ENCODE measurements at regions not wholly inside any gene's neighbourhood (a gene's known extent, or its start where the extent isn't known, plus 50 kb on each side); places are given as distances from the start of the nearest gene placed in this dataset.

GRCh38 chr6:141326925-141327324 lies 805.8 kb upstream of the GJE1 start:
- H3K36me3 ChIP-seq = no peaks in the 10 kb centered on the region; the same call in none of the 2 replicates
- no peaks in the 10 kb centered on the region for H3K27me3 ChIP-seq
- peaks cover 8% of the 10 kb centered on the region for H3K4me1 ChIP-seq
- peaks cover 3% of the 10 kb centered on the region; the same call in 1 of the 2 replicates for H3K9me3 ChIP-seq (replicated peaks)
- no peak for DNase-seq
- peak overlapping the region; percentile 73 for H3K27ac ChIP-seq
- peak overlapping the region; percentile 45 for H3K4me3 ChIP-seq

GRCh38 chr6:141326426-141326825 lies 806.3 kb upstream of the GJE1 start:
- peak overlapping the region; percentile 73 for H3K27ac ChIP-seq

DNA sequence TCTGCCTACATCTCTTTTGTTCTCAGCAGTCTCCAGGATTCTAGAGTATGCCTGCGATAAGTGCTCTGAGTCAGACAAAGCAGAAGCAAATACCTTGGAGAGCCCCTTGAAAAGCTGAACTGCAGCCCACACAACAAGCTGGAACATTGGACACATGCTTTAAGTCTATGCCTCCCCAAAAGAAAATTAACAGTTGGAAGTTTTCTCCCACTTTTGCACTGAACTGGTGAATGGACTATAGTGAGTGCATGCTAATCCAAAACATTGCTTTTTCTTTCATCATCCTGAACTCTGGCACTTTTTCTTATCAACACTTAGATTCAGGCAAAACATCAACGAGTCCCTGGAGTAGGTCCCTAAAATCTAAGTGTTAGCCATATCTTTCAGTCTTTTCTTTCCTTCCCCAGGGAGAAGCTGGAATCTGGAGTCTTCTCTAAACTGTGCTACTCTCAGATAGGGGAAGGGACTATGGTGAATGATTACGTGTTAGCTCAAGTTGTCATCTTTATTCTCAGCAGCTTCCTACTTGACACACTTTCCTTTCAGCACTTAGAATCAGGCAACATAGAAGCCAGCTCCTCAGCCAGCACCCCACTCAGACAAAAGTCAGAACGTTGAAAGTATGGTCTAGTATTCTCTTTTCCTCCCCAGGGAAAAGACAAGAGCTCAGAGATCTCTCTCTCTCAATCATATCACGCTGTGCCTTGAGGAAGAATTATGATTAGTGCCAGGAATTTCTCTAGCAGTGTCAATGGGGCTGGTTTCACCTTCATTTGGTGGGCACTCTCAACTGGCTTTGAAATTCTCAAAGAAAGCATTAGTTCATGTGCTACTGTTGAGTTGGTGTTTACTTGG lies 811.0 kb upstream of the GJE1 start:
- Histone ChIP-seq H3K4me3 (no peak overlapping the region), H3K36me3 (no peaks in the 10 kb centered on the region; the same call in 1 of the 2 replicates), H3K27me3 (no peaks in the 10 kb centered on the region), H3K9me3 (replicated peaks) (no peaks in the 10 kb centered on the region; the same call in 1 of the 2 replicates), H3K4me1 (peaks cover 6% of the 10 kb centered on the region), H3K27ac (no peak overlapping the region)
- DNase-seq = no peak

More at GRCh38 chr6:141326426-141326825, 806.3 kb upstream of the GJE1 start:
- Histone ChIP-seq H3K27me3 (no peaks in the 10 kb centered on the region), H3K36me3 (no peaks in the 10 kb centered on the region; the same call in none of the 2 replicates), H3K4me3 (peak overlapping the region; percentile 45), H3K4me1 (peaks cover 8% of the 10 kb centered on the region), H3K9me3 (replicated peaks) (peaks cover 3% of the 10 kb centered on the region; the same call in 1 of the 2 replicates)
- DNase-seq = peak; percentile 31 to 56

DNA sequence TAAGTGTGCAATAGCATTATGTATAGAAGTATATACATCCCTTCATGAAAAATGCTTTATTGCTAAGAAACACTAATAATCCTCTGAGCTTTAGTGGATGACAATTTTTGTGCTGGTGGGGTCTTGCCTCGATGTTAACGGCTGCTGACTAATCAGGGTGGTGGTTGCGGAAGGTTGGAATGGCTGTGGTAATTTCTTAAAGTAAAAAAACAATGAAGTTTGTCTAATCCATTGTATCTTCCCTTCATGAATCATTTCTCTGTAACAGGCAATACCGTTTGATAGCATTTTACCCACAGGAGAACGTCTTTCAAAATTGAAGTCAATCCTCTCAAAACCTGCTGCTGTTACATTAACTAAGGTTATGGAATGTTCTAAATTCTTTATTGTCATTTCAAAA lies 816.5 kb upstream of the GJE1 start:
- Histone ChIP-seq H3K4me1 (peaks cover 14% of the 10 kb centered on the region), H3K27me3 (no peaks in the 10 kb centered on the region), H3K9me3 (replicated peaks) (0 out of 2 replicates have a peak, but pooled peaks cover 2% of the 10 kb centered on the region), H3K4me3 (no peak overlapping the region), H3K27ac (no peak overlapping the region), H3K36me3 (no peaks in the 10 kb centered on the region)
- no peak for DNase-seq

- H3K36me3 ChIP-seq = no peaks in the 10 kb centered on the region
- peaks cover 14% of the 10 kb centered on the region for H3K4me1 ChIP-seq
- peak overlapping the region; percentile 55 for H3K27ac ChIP-seq
- no peaks in the 10 kb centered on the region for H3K27me3 ChIP-seq
- H3K9me3 ChIP-seq (replicated peaks) = 0 out of 2 replicates have a peak, but pooled peaks cover 2% of the 10 kb centered on the region
- peak; percentile 45 to 87 for DNase-seq
- H3K4me3 ChIP-seq = no peak overlapping the region
Observed at GRCh38 chr6:141313986-141314385, 818.7 kb upstream of the GJE1 start.

- H3K4me1 ChIP-seq = peaks cover 10% of the 10 kb centered on the region
- no peak overlapping the region for H3K27ac ChIP-seq
- H3K36me3 ChIP-seq = no peaks in the 10 kb centered on the region
- H3K27me3 ChIP-seq = no peaks in the 10 kb centered on the region
- DNase-seq = peak in 1 of 2 experiments; percentile 4
- no peak overlapping the region for H3K4me3 ChIP-seq
- H3K9me3 ChIP-seq (replicated peaks) = no peaks in the 10 kb centered on the region
Observed at GRCh38 chr6:141309295-141309694, 823.4 kb upstream of the GJE1 start.

GRCh38 chr6:141307309-141307998 lies 825.3 kb upstream of the GJE1 start:
- no peak for DNase-seq
- no peak overlapping the region for H3K4me3 ChIP-seq
- no peaks in the 10 kb centered on the region for H3K9me3 ChIP-seq (replicated peaks)
- no peak overlapping the region for H3K27ac ChIP-seq
- H3K4me1 ChIP-seq = no peaks in the 10 kb centered on the region; the same call in 1 of the 2 replicates
- no peaks in the 10 kb centered on the region for H3K36me3 ChIP-seq
- H3K27me3 ChIP-seq = no peaks in the 10 kb centered on the region

- Histone ChIP-seq H3K9me3 (replicated peaks) (no peaks in the 10 kb centered on the region), H3K27me3 (no peaks in the 10 kb centered on the region), H3K4me3 (no peak overlapping the region), H3K27ac (no peak overlapping the region), H3K36me3 (no peaks in the 10 kb centered on the region), H3K4me1 (no peaks in the 10 kb centered on the region)
- no peak for DNase-seq
Observed at GRCh38 chr6:141303907-141304306, 828.8 kb upstream of the GJE1 start.

GRCh38 chr6:141301779-141302178 lies 830.9 kb upstream of the GJE1 start:
- Histone ChIP-seq H3K27ac (no peak overlapping the region), H3K27me3 (no peaks in the 10 kb centered on the region), H3K36me3 (no peaks in the 10 kb centered on the region), H3K9me3 (replicated peaks) (no peaks in the 10 kb centered on the region), H3K4me3 (no peak overlapping the region), H3K4me1 (no peaks in the 10 kb centered on the region)
- DNase-seq = no peak

- Histone ChIP-seq H3K9me3 (replicated peaks) (no peaks in the 10 kb centered on the region), H3K36me3 (no peaks in the 10 kb centered on the region), H3K4me3 (no peak overlapping the region), H3K4me1 (no peaks in the 10 kb centered on the region), H3K27ac (no peak overlapping the region), H3K27me3 (no peaks in the 10 kb centered on the region)
- DNase-seq = no peak
Observed at GRCh38 chr6:141290941-141291721, 841.6 kb upstream of the GJE1 start.

DNA sequence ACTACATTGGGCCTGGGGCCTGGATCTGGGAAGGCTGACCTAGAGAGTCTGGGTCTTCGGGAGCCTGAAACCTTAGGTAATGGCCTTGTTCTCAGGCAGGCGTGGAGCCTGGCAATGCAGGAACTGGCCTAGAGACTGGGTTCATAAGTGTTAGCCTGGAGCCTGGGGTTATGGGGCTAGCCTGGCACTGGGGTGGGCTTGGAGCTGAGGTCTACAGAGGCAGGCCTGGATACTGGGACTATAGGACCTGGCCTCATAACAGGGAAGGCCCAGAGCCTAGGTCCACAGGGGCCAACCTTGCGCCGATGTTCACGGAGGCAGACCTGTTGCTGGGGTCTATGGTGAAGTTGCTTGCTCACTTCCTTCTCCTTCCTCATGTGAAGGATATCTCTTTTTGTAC lies 843.8 kb upstream of the GJE1 start:
- Histone ChIP-seq H3K9me3 (replicated peaks) (no peaks in the 10 kb centered on the region), H3K27me3 (no peaks in the 10 kb centered on the region), H3K36me3 (no peaks in the 10 kb centered on the region), H3K4me3 (no peak overlapping the region), H3K4me1 (no peaks in the 10 kb centered on the region), H3K27ac (no peak overlapping the region)
- no peak for DNase-seq

DNA sequence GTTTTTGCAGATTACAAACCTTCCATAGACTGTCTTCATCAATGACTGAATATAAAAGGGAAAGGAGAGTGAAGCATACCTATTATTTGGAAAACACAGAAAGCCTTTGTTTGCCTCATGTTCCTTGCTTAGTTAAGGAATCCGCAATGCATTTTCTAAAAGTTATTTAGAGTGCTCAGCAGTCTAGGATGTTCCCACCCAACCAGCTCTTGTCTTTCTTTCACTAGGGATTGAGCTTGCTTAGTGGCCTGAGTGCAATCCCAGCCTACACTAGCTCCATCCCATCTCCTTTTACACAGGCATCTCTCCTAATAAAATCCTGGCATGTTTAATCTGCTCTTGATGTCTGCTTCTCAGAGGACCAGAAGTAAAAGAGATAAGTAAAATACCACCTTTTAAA lies 850.5 kb upstream of the GJE1 start:
- Histone ChIP-seq H3K9me3 (replicated peaks) (no peaks in the 10 kb centered on the region), H3K27me3 (no peaks in the 10 kb centered on the region), H3K27ac (no peak overlapping the region), H3K4me1 (no peaks in the 10 kb centered on the region), H3K36me3 (no peaks in the 10 kb centered on the region), H3K4me3 (no peak overlapping the region)
- DNase-seq = no peak

DNA sequence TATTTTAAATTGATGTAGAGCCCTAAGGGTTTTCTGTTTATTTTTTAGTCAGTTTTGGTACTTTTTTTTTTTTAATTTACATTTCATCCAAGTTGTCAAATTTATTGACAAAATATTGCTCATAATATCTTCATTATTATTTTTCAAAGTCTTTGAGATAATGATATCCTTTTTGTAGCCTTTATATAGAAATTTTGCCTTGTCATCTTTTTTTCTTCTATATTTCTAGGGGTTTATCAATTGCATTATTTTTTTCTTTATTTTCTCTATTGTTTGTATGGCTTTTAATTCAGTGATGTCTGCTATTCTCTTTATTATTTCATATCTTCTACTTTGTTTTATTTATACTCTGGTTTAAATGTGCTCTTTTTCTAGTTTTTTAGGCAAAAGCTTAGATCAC lies 863.0 kb upstream of the GJE1 start:
- H3K27me3 ChIP-seq = no peaks in the 10 kb centered on the region
- no peak overlapping the region for H3K27ac ChIP-seq
- no peak overlapping the region for H3K4me3 ChIP-seq
- no peaks in the 10 kb centered on the region for H3K4me1 ChIP-seq
- no peak for DNase-seq
- H3K36me3 ChIP-seq = no peaks in the 10 kb centered on the region
- no peaks in the 10 kb centered on the region for H3K9me3 ChIP-seq (replicated peaks)

DNA sequence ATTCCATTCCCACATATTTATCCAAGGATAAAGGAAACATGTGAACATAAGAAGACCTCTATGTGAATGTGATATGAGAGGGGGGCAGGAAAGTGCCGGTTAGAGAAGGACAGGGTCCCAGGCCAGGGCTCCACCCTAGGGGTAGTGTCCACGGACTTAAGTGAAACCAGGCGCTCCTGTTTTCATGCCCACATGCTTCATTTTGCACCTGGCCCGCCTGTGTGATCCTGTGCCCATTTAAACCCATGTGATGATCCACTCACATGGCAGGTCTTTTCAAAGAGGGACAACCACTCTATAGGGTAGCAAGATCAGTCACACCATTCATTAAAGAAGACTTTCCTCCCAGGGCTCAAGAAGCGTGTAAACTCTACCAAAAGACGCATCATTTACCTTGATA lies 865.3 kb upstream of the GJE1 start:
- no peaks in the 10 kb centered on the region for H3K36me3 ChIP-seq
- H3K27me3 ChIP-seq = no peaks in the 10 kb centered on the region
- no peak overlapping the region for H3K27ac ChIP-seq
- H3K4me3 ChIP-seq = no peak overlapping the region
- H3K9me3 ChIP-seq (replicated peaks) = no peaks in the 10 kb centered on the region
- no peaks in the 10 kb centered on the region for H3K4me1 ChIP-seq
- DNase-seq = no peak

All from SJCRH30 (cell line).